Lung (tissue), 11 donors: ENCODE measurements at regions not wholly inside any gene's neighbourhood (a gene's known extent, or its start where the extent isn't known, plus 50 kb on each side); places are given as distances from the start of the nearest gene placed in this dataset.

ENCODE experiments used
- ATAC-seq: fragments of 200-7000 bp; cut with Tn5 transposase; one replicate; pipeline ENCODE4 v1.9.1; 2020; ENCODE audit warnings: moderate number of reproducible peaks; ENCODE audit not compliant: insufficient read depth, low FRiP score
- DNase-seq, 3 donors: peaks; one replicate each; pipeline ENCODE4 v3.0.0-alpha.2; 2013 to 2017
- H3K27ac ChIP-seq, 2 donors: one replicate each; pipeline ENCODE4 v1.5.1; 2013; ENCODE audit warnings: mild to moderate bottlenecking in 2 of 2, moderate library complexity in 2 of 2, control low read depth in 1 of 2, inconsistent platforms in 1 of 2, low read depth in 1 of 2, low read length in 1 of 2
- H3K27me3 ChIP-seq, 3 donors: one replicate each; pipeline ENCODE4 v1.5.1; 2013; ENCODE audit warnings: low read length in 2 of 3; ENCODE audit not compliant: control insufficient read depth in 3 of 3, insufficient read depth in 3 of 3
- H3K36me3 ChIP-seq, 4 donors: one replicate each; pipeline ENCODE4 v1.5.1; 2013; ENCODE audit warnings: low read length in 4 of 4, mild to moderate bottlenecking in 1 of 4, moderate library complexity in 1 of 4; ENCODE audit not compliant: control insufficient read depth in 4 of 4, insufficient read depth in 4 of 4
- H3K4me1 ChIP-seq, 5 donors: one replicate each; pipeline ENCODE4 v1.5.1; 2013; ENCODE audit warnings: low read length in 5 of 5, mild to moderate bottlenecking in 2 of 5, moderate library complexity in 1 of 5; ENCODE audit not compliant: control insufficient read depth in 5 of 5, insufficient read depth in 5 of 5
- H3K4me3 ChIP-seq: one replicate; pipeline ENCODE4 v1.5.1; 2013; ENCODE audit warnings: mild to moderate bottlenecking, control low read depth, moderate library complexity
- H3K9ac ChIP-seq, 2 donors: one replicate each; pipeline ENCODE4 v1.5.1; 2013; ENCODE audit warnings: low read length in 2 of 2, control low read depth in 1 of 2; ENCODE audit not compliant: insufficient read depth in 1 of 2
- H3K9me3 ChIP-seq, 4 donors: one replicate each; pipeline ENCODE4 v1.5.1; 2013; ENCODE audit warnings: low read length in 3 of 4, mild to moderate bottlenecking in 1 of 4, moderate library complexity in 1 of 4; ENCODE audit not compliant: control insufficient read depth in 4 of 4, insufficient read depth in 3 of 4
- CTCF ChIP-seq: IDR thresholded peaks from 2 replicates; pipeline ENCODE4 v1.5.1; 2012; ENCODE audit warnings: mild to moderate bottlenecking; ENCODE audit errors: control extremely low read depth, extremely low read depth
- WGBS, 2 donors: extraction: QIAGEN DNeasy Blood & Tissue Kit; methylation state at CpG; one replicate each; pipeline ENCODE4 v1.1.7; 2013; 5-methylcytosine and 5-hydroxymethylcytosine counted together
- donor health status: control.
- donor health status: control.
- donor health status: Bipolar disorder and iron deficiency.
- donor health status: healthy.
- donor health status: DM: yes; HTN: yes; CAD: no.

DNA sequence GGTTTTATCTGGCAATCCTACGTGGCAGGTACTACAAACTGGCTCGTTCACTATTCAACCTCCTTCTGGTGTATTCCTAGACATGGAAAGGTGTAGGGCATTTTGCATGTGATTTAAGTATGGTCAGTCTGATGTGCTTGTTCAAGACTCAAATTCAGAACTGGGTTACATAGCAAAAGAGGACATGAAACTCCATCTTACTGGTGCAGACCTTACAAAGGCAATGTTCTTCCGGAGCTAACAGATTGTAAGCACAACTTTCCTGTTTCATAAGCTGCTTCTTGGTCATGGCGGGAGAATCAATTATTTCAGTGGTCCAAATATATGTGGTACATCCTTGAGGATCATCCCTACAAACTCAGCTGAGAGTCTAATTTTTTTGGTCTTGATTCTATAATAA, 703.4 kb downstream of the EPM2A start:
- ATAC-seq: no peak
- no peaks in the 10 kb centered on the region for H3K36me3 ChIP-seq
- H3K9me3 ChIP-seq: no peaks in the 10 kb centered on the region
- no peak overlapping the region for H3K4me3 ChIP-seq
- H3K4me1 ChIP-seq: peaks cover 0 to 4% (median 0%) of the 10 kb centered on the region in 5 donors
- DNase-seq: no peak
- 77 to 86% methylated on average over 4 of the region's 4 CpGs for WGBS, 2 donors
- H3K27me3 ChIP-seq: no peaks in the 10 kb centered on the region
- H3K9ac ChIP-seq: no peak overlapping the region
- no peak overlapping the region for H3K27ac ChIP-seq
- no peak for TF ChIP-seq CTCF

DNA sequence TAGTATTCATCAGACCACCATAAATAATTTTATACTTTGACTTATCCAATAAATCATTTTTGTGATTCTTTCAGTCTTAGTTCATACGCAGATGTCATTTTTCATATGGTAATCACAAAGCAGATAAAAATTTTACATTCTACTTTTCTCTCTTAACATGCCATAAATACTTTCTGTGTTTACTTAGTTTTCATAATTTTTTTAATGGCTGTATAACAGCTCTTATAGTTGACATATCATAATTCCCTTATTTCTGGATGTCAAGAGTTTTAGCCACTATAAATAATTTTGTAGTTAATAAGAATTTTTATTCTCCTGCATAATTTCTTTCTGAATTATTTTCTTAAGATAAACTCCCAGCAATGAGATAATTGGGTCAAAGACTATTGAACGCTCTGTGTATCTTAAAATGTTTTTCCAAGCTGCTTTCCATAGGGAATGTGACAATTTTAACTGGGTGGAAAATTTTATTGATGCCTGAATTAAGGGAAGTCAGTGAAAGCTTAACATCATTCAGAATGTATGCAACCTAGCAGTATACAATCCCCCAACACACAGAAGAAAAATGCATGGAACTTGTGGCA, 702.7 kb downstream of the EPM2A start:
- Histone ChIP-seq H3K27ac (no peak overlapping the region), H3K9ac (no peak overlapping the region), H3K4me1 (peaks cover 0 to 4% (median 0%) of the 10 kb centered on the region in 5 donors), H3K36me3 (no peaks in the 10 kb centered on the region), H3K9me3 (no peaks in the 10 kb centered on the region), H3K4me3 (no peak overlapping the region), H3K27me3 (no peaks in the 10 kb centered on the region)
- 81 to 95% methylated on average over 2 of the region's 2 CpGs for WGBS, 2 donors
- no peak for ATAC-seq
- no peak for TF ChIP-seq CTCF
- DNase-seq: no peak

- ATAC-seq (no peak), DNase-seq (peak in 1 of 3 donors; percentile 16)
- TF ChIP-seq CTCF: no peak
- Histone ChIP-seq H3K27ac (no peak overlapping the region), H3K9me3 (no peaks in the 10 kb centered on the region), H3K4me3 (no peak overlapping the region), H3K36me3 (no peaks in the 10 kb centered on the region), H3K27me3 (no peaks in the 10 kb centered on the region), H3K9ac (no peak overlapping the region), H3K4me1 (peaks cover 0 to 4% (median 0%) of the 10 kb centered on the region in 5 donors)
These were observed 700.7 kb downstream of the EPM2A start for GRCh38 chr6:145034664-145035063.

GRCh38 chr6:145036236-145036635, 699.1 kb downstream of the EPM2A start:
- no peak for TF ChIP-seq CTCF
- Histone ChIP-seq H3K9me3 (no peaks in the 10 kb centered on the region), H3K9ac (no peak overlapping the region), H3K36me3 (no peaks in the 10 kb centered on the region), H3K27me3 (no peaks in the 10 kb centered on the region), H3K27ac (no peak overlapping the region), H3K4me3 (no peak overlapping the region), H3K4me1 (peaks cover 0 to 4% (median 0%) of the 10 kb centered on the region in 5 donors)
- 77 to 89% methylated on average over 5 of the region's 5 CpGs for WGBS, 2 donors
- ATAC-seq (no peak), DNase-seq (no peak)
